Heart left ventricle (tissue), 16 donors: ENCODE measurements at regions not wholly inside any gene's neighbourhood (a gene's known extent, or its start where the extent isn't known, plus 50 kb on each side); places are given as distances from the start of the nearest gene placed in this dataset.

Source experiments
- ATAC-seq, 4 donors: fragments of 200-7000 bp; cut with Tn5 transposase; one replicate each; pipeline ENCODE4 v1.9.1; 2020 to 2022; ENCODE audit warnings: moderate library complexity in 4 of 4, mild to moderate bottlenecking in 3 of 4, moderate number of reproducible peaks in 1 of 4
- DNase-seq, 5 donors: peaks; one replicate each; pipeline ENCODE4 v3.0.0-alpha.2; 2020
- H3K27ac ChIP-seq, 12 donors: fragments of 200-600 bp; sonication (generic) in 4 of 12; one replicate each; pipeline versions ENCODE4 v1.5.0 to v1.8.0; 2016 to 2022; ENCODE audit warnings: mild to moderate bottlenecking in 2 of 12
- H3K27me3 ChIP-seq, 9 donors: fragments of 200-600 bp; sonication (generic) in 2 of 9; one replicate each; pipeline versions ENCODE4 v1.5.1 to v1.8.0; 2016 to 2022; ENCODE audit warnings: mild to moderate bottlenecking in 3 of 9
- H3K36me3 ChIP-seq, 9 donors: fragments of 200-600 bp; sonication (generic) in 2 of 9; one replicate each; pipeline versions ENCODE4 v1.5.0 to v1.8.0; 2018 to 2022; ENCODE audit warnings: mild to moderate bottlenecking in 2 of 9
- H3K4me1 ChIP-seq, 12 donors: fragments of 200-600 bp; sonication (generic) in 4 of 12; one replicate each; pipeline versions ENCODE4 v1.5.0 to v1.8.0; 2016 to 2022; ENCODE audit warnings: mild to moderate bottlenecking in 3 of 12
- H3K4me3 ChIP-seq, 12 donors: fragments of 200-600 bp; sonication (generic) in 4 of 12; one replicate each; pipeline versions ENCODE4 v1.5.0 to v1.8.0; 2017 to 2022; ENCODE audit warnings: mild to moderate bottlenecking in 9 of 12, moderate library complexity in 4 of 12
- H3K9me3 ChIP-seq, 12 donors: fragments of 200-600 bp; sonication (generic) in 4 of 12; one replicate each; pipeline versions ENCODE4 v1.5.0 to v1.8.0; 2016 to 2022; ENCODE audit warnings: mild to moderate bottlenecking in 1 of 12
- POLR2A ChIP-seq, 2 donors: fragments of 450-650 bp; IDR thresholded peaks; one replicate each; pipeline ENCODE4 v1.6.1; 2017; ENCODE audit warnings: antibody characterized with exemption in 2 of 2, mild to moderate bottlenecking in 2 of 2, moderate library complexity in 2 of 2
- WGBS, 4 donors: extraction: QIAGEN DNeasy Blood & Tissue Kit in 2 of 4; methylation state at CpG; one replicate each; pipeline versions ENCODE4 v1.1.5 to v1.1.7; 2013 to 2018; 5-methylcytosine and 5-hydroxymethylcytosine counted together
- intact Hi-C, 10 donors: fragments of 100-400 bp; cut with DNase I; formaldehyde crosslinking; loops; one replicate each; pipeline versions ENCODE4 v1.11.1 to v1.14.2; 2022
- TF ChIP-seq, protein P1 (sequence below), 12 donors: fragments of 200-600 bp; sonication (generic) in 4 of 12; IDR thresholded peaks; one replicate each; pipeline versions ENCODE4 v1.5.0 to v1.8.0; 2018 to 2022; ENCODE audit warnings: antibody characterized with exemption in 12 of 12, mild to moderate bottlenecking in 5 of 12
- donor health status: ischemic (EF 13 %, LVEDD 7.1; RV severe dilation, severe dysfunction).
- donor health status: healthy with polysubstance abuse.
- donor health status: DM: no; HTN: yes; CAD: no.
- donor health status: DM: no; HTN: no; CAD: no.
- donor health status: ischemic (EF 25% LVEDD 6.9; RV normal size, moderate dysfunction).
- donor health status: ischemic (EF 25% LVEDD 5.7; RV mildly dilated, moderate dysfunction).
- donor health status: healthy.
- donor health status: DM: yes; HTN: yes; CAD: no.
- donor health status: ischemic (EF 35%, LVEDD 5.7; RV mildly dilated, moderate dysfunction).
- donor health status: nonischemic (EF 11% LVEDD 7.7; RV severe dilation, severe dysfunction).
- donor health status: DM: yes; HTN: yes; CAD: no.
- donor health status: PGD.
- donor health status: ischemic (EF 29% LVEDD 5.4; RV normal size, mild dysfunction).
- donor health status: nonischemic (EF 23%, LVEDD 6.1; RV moderate dilation, normal function).

DNA sequence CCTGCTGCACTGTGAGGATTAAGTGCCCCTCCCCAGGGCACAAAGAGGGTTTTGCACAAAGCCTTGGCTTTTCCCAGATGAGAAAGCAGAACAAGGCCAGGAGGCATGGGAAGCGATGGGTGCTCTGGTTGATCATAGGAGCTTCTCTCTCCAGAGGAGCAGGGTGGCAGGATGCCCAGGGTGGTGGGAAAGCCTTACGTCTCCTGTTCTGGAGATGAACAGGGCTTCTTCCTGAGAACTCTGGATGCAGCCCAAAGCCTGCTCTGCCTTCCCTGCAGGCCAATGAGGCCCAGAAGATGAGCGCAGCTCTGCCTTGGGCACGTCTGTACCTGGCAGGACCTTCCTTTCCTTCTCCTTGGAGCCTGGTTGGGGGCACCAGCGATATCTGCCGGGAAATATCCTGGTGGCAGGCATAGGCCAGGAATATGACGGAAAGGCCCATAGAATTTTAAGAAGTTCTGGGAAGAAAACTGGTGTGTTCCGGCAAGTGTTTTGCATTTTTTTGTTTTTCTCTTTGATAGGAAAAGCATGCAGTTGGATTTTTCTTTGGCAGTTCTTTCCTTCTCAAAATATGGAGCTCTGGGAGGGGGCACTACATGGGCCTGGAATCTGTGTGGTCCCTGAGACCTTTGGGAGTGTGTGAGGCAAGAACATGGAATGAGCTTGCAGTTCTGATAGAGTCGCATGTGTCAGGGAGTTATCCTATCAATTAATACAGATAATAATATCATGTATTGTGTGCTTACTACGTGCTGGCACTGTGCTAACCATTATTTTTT, 253.2 kb upstream of the KLF4 start:
- H3K27ac ChIP-seq = peak overlapping the region in 3 of 12 donors; percentile 8 to 49 (median 28)
- DNase-seq (no peak), ATAC-seq (no peak)
- H3K36me3 ChIP-seq = no peaks in the 10 kb centered on the region
- intact Hi-C loops = loop anchor here in 1 of 10 donors (10.0 kb wide), 1 partner anchor 108 kb away; no protein-coding TSS in a partner anchor
- WGBS, 4 donors = 76 to 87% (median 82%) methylated on average over 8 to 10 of the region's 10 CpGs
- no peaks in the 10 kb centered on the region for H3K27me3 ChIP-seq
- TF ChIP-seq, protein P1, sequence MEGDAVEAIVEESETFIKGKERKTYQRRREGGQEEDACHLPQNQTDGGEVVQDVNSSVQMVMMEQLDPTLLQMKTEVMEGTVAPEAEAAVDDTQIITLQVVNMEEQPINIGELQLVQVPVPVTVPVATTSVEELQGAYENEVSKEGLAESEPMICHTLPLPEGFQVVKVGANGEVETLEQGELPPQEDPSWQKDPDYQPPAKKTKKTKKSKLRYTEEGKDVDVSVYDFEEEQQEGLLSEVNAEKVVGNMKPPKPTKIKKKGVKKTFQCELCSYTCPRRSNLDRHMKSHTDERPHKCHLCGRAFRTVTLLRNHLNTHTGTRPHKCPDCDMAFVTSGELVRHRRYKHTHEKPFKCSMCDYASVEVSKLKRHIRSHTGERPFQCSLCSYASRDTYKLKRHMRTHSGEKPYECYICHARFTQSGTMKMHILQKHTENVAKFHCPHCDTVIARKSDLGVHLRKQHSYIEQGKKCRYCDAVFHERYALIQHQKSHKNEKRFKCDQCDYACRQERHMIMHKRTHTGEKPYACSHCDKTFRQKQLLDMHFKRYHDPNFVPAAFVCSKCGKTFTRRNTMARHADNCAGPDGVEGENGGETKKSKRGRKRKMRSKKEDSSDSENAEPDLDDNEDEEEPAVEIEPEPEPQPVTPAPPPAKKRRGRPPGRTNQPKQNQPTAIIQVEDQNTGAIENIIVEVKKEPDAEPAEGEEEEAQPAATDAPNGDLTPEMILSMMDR (IDR thresholded peaks at IDR 0.05) = no peak
- no peak for TF ChIP-seq POLR2A (IDR thresholded peaks at IDR 0.05)
- H3K4me1 ChIP-seq = peaks cover 0 to 33% (median 20%) of the 10 kb centered on the region in 12 donors
- no peaks in the 10 kb centered on the region for H3K9me3 ChIP-seq
- H3K4me3 ChIP-seq = no peak overlapping the region

DNA sequence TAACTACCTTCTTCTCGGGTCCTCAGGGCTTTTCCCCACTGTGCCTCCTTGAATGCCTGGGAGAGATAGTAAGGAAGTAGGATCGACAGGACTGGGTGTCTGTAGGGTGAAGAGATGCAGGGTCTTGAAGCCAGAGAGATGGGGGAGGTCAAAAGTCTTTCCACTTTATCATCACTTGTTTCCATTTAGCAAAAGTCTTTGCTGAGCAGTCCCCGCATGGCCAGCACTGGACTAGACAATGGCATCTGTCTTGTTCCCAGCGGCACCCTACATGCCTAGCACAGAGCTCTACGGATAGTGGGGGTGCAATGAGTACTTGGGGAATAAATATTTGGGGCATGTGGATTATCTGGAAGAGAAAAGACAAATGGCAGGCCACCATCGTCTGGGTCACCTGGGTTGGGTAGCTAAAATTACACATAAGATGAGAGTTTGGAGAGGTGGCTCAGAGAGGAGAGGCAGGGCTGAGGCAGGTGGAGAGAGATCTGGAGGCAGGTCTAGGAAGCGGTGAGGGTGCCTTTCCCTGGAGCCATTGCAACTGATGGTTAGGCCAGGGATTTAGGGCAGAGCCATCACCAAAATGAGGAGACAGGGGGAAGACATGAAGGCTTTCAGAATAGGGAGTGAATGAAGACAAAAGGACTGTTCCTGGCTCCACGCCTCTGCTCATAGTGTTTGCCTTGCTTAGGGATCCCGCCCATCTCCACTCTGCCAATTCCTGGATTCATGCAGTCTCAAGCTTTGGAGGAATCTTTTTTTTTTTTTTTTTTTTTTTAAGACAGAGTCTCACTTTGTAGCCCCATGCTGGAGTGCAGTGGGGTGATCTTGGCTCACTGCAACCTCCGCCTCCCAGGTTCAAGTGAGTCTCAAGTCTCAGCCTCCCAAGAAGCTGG, 250.8 kb upstream of the KLF4 start:
- DNase-seq (peak in 3 of 5 donors; percentile 25 to 74 (median 46)), ATAC-seq (no peak)
- intact Hi-C loops = loop anchor here in 1 of 10 donors (10.0 kb wide), 1 partner anchor 106 kb away; no protein-coding TSS in a partner anchor
- Histone ChIP-seq H3K4me3 (no peak overlapping the region), H3K27ac (peak overlapping the region in 10 of 12 donors; percentile 37 to 81 (median 70)), H3K27me3 (no peaks in the 10 kb centered on the region), H3K4me1 (peaks cover 0 to 35% (median 24%) of the 10 kb centered on the region in 12 donors), H3K36me3 (no peaks in the 10 kb centered on the region), H3K9me3 (no peaks in the 10 kb centered on the region)
- TF ChIP-seq, protein P1 (IDR thresholded peaks at IDR 0.05) = no peak
- TF ChIP-seq POLR2A (IDR thresholded peaks at IDR 0.05) = no peak
- 78 to 82% (median 80%) methylated on average over 10 of the region's 10 CpGs for WGBS, 4 donors

DNA sequence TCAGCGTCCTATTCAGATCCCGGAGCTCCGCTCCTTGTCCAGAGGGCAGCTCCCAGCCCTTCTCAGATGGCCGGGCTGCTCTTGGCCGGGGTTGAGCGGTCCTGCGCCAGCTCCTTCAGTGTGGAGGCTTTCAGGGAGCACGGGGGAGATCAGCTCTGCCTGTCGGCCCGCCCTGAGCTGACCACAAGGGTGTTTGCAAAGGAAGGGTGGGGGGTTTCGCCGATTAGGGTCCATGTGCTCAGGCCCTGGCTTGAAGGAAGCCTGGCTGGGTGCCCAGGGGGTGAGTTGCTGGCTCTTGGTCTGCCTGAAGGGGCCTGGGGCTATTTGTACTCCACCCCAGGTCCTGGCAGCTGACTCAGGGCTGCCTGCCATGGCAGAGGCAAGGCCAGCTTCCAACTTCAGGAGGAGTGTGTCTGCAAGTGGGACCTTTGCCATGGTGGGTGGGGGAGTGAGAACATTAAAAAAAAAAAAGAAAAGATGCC, 250.1 kb upstream of the KLF4 start:
- intact Hi-C loops = loop anchor here in 4 of 10 donors (10.0 kb wide), 3 partner anchors 55 to 255 kb away; partner anchors contain the start of gene KLF4 (in 3 of the 4)
- WGBS, 4 donors = 38 to 61% (median 51%) methylated on average over 11 to 12 of the region's 12 CpGs
- peaks cover 0 to 37% (median 26%) of the 10 kb centered on the region in 12 donors for H3K4me1 ChIP-seq
- ATAC-seq (peak; percentile 74 to 84 (median 82)), DNase-seq (peak; percentile 48 to 84 (median 71))
- no peak overlapping the region for H3K4me3 ChIP-seq
- peak overlapping the region; percentile 37 to 81 (median 66) for H3K27ac ChIP-seq
- H3K9me3 ChIP-seq = no peaks in the 10 kb centered on the region
- TF ChIP-seq, protein P1 (IDR thresholded peaks at IDR 0.05) = no peak
- no peak for TF ChIP-seq POLR2A (IDR thresholded peaks at IDR 0.05)
- no peaks in the 10 kb centered on the region for H3K36me3 ChIP-seq
- no peaks in the 10 kb centered on the region for H3K27me3 ChIP-seq
